PFSK-1 (cell line): ENCODE measurements at regions not wholly inside any gene's neighbourhood (a gene's known extent, or its start where the extent isn't known, plus 50 kb on each side); places are given as distances from the start of the nearest gene placed in this dataset.

Experiments
- FOXP2 ChIP-seq: optimal IDR thresholded peaks from 2 replicates; pipeline ENCODE3; 2011; ENCODE audit warnings: borderline replicate concordance, control low read depth, inconsistent platforms; ENCODE audit not compliant: insufficient read depth; ENCODE audit errors: extremely low read length, extremely low read depth
- POLR2AphosphoS5 ChIP-seq: IDR thresholded peaks from 2 replicates; pipeline ENCODE4 v1.6.1; 2012; ENCODE audit warnings: low read depth, mild to moderate bottlenecking, control low read depth, low read length, moderate library complexity
- SIN3A ChIP-seq: IDR thresholded peaks from 2 replicates; pipeline ENCODE4 v1.6.1; 2012; ENCODE audit warnings: mild to moderate bottlenecking, low read length, moderate library complexity, borderline replicate concordance; ENCODE audit not compliant: insufficient read depth
- TAF1 ChIP-seq: IDR thresholded peaks from 2 replicates; pipeline ENCODE4 v1.6.1; 2012; ENCODE audit warnings: low read length, control low read depth, borderline replicate concordance; ENCODE audit not compliant: insufficient read depth
- TF ChIP-seq, protein P1 (sequence below), 2 experiments: IDR thresholded peaks; 2 replicates each; pipeline versions ENCODE4 v1.6.1 to v1.8.0; 2011 to 2012; ENCODE audit warnings: low read depth in 2 of 2, low read length in 2 of 2, control low read depth in 1 of 2, inconsistent platforms in 1 of 2, mild to moderate bottlenecking in 1 of 2, moderate library complexity in 1 of 2; ENCODE audit not compliant: insufficient read depth in 1 of 2

DNA sequence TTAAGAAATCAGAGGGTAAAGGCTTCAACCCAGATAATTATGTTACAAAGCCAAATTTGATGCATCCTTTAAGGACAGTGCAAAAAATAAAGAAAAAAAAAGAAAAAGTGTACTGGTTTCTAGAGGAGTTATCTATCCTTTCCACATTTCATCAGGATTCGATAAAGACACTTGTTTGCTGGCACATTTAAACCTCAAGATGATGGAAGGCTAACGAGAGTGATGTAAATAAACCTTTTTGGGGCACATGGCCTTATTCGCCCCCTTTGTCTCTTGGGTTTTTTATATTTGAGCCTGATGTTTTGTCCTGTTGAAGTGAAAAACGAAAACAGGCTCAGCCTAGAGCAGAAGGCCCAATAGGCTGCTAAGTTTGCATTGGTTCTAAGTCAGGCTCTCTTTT, 416.5 kb downstream of the TAF11L14 start:
- TF ChIP-seq SIN3A, result no peak
- TF ChIP-seq FOXP2, result no peak
- TF ChIP-seq, protein P1, sequence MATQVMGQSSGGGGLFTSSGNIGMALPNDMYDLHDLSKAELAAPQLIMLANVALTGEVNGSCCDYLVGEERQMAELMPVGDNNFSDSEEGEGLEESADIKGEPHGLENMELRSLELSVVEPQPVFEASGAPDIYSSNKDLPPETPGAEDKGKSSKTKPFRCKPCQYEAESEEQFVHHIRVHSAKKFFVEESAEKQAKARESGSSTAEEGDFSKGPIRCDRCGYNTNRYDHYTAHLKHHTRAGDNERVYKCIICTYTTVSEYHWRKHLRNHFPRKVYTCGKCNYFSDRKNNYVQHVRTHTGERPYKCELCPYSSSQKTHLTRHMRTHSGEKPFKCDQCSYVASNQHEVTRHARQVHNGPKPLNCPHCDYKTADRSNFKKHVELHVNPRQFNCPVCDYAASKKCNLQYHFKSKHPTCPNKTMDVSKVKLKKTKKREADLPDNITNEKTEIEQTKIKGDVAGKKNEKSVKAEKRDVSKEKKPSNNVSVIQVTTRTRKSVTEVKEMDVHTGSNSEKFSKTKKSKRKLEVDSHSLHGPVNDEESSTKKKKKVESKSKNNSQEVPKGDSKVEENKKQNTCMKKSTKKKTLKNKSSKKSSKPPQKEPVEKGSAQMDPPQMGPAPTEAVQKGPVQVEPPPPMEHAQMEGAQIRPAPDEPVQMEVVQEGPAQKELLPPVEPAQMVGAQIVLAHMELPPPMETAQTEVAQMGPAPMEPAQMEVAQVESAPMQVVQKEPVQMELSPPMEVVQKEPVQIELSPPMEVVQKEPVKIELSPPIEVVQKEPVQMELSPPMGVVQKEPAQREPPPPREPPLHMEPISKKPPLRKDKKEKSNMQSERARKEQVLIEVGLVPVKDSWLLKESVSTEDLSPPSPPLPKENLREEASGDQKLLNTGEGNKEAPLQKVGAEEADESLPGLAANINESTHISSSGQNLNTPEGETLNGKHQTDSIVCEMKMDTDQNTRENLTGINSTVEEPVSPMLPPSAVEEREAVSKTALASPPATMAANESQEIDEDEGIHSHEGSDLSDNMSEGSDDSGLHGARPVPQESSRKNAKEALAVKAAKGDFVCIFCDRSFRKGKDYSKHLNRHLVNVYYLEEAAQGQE (IDR thresholded peaks at IDR 0.05; ENCODE audit: insufficient read depth in 1 of 2, low read depth in 2 of 2, low read length in 2 of 2), result no peak
- TF ChIP-seq POLR2AphosphoS5, result no peak
- TF ChIP-seq TAF1, result no peak

DNA sequence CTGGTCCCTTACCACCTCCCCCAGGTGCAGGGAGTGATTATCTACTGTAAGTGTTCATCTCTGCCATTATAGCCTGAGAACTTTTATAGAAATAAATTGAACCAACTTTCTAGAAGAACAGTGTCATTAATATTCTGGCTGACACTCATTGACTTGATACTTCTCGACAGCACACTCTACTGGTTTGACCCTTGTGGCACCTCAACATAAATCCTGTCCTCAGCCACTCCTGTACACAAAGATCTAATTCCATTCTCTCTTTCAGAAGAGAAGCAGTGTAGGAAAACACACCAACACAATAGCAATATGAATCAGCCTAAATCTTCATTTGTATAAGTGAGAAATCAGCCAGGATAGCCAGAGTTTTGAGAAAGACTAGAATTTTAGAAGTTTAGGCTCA, 417.7 kb downstream of the TAF11L14 start:
- TF ChIP-seq TAF1 (no peak), POLR2AphosphoS5 (no peak), SIN3A (no peak), FOXP2 (no peak)
- TF ChIP-seq, protein P1 (IDR thresholded peaks at IDR 0.05; ENCODE audit: insufficient read depth in 1 of 2, low read depth in 2 of 2, low read length in 2 of 2), result no peak

DNA sequence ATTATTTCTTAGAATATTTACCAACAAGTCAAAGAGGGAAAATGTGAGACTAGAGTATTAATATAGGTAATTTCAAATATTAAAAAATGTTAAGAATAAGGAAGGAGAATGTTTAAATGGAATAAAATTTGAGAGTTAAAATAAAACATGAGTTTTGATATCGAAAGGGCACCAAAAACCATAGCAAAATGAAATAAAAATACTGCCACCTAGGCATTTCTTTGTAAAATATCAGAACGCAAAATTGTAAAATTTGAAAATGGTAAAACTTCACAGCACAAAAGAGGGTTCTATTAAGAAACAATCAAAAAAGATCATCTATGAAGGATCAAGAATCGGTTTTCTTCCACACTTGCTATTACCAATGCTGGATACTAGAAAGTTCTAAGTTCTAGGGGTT, 418.3 kb downstream of the TAF11L14 start:
- TF ChIP-seq, protein P1 (IDR thresholded peaks at IDR 0.05; ENCODE audit: insufficient read depth in 1 of 2, low read depth in 2 of 2, low read length in 2 of 2), result no peak
- TF ChIP-seq SIN3A (no peak), FOXP2 (no peak), TAF1 (no peak), POLR2AphosphoS5 (no peak)

DNA sequence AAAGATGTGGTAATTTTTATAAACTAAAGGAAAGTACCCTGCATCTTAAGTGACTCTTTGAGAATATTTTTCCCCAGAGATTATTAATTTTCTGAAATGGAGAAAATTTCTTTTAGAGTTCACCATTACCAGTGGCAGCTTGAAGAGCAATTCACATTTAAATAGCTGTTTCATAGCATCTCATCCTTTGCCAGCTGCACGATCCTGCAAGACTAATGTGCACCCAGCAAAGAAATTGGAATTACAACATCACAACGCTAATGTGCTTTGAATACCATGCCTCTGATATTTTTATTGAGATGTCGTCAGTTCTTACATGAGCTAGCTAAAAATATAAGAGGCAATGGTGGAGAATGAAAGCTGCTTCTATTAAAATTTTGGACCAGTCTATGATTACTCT, 423.5 kb downstream of the TAF11L14 start:
- TF ChIP-seq TAF1 (no peak), SIN3A (no peak), POLR2AphosphoS5 (no peak), FOXP2 (no peak)
- TF ChIP-seq, protein P1 (IDR thresholded peaks at IDR 0.05; ENCODE audit: insufficient read depth in 1 of 2, low read depth in 2 of 2, low read length in 2 of 2), result no peak

DNA sequence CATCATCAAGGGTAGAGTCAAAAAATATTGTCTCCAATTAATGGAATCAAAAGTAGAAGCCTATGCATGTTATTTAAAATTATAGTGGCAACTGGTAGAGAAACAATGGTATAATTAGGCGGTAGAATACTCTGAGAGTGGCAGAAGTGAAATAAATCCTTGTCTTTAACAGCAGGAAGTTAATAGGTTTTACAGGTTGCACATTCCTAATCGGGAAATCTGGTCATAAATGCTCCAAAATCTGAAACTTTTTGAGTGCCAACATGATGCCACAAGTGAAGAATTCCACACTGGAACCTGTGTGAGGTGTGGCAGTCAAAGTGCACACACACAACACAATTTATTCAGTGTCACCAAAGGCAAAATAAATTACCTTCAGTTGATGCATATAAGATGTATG, 433.4 kb downstream of the TAF11L14 start:
- TF ChIP-seq, protein P1 (IDR thresholded peaks at IDR 0.05; ENCODE audit: insufficient read depth in 1 of 2, low read depth in 2 of 2, low read length in 2 of 2), result no peak
- TF ChIP-seq FOXP2, result no peak
- no peak for TF ChIP-seq TAF1
- no peak for TF ChIP-seq SIN3A
- TF ChIP-seq POLR2AphosphoS5, result no peak
